ENCODE measurements at regions not wholly inside any gene's neighbourhood (a gene's known extent, or its start where the extent isn't known, plus 50 kb on each side); places are given as distances from the start of the nearest gene placed in this dataset.

DNA sequence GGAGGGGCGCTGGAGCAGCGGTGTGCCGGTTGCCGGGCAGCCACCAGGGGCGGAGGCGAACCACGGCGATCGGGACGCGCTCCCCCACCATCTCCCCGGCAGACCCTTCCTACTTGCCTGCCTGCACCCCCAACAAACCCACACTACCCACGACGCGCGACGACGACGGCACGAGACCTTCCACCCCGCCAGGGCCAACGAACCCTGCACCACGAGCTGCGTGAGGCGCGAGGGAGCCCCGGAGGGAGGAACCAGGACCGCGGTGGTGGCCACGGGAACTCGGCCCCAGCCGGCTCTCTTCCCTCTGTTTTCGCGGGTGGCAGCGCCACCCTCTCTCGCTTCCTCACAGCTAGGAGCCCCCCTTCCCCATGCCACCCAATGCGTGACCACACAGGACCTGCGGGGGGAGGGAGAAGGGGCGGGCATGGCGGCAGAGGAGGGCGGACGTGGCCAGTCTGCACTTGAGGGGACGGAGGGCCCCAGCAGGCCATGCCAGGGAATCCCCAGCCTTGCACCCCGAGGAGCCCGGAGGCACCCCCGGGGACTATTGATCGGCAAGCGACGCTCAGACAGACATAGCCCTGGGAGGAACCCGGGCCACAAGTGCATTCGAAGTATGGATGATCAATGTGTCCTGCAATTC, 1516.4 kb upstream of the DEFB115 start:
- H3K9me3 ChIP-seq (replicated peaks; ENCODE audit: control insufficient read depth, insufficient read depth, low read length): no peaks in the 10 kb centered on the region
- FAIRE-seq: no peak
- dilution Hi-C loops (cut with MboI; ENCODE audit: extremely low pct_ligation_motif_present, low sequenced_read_pairs): no loop called here

DNA sequence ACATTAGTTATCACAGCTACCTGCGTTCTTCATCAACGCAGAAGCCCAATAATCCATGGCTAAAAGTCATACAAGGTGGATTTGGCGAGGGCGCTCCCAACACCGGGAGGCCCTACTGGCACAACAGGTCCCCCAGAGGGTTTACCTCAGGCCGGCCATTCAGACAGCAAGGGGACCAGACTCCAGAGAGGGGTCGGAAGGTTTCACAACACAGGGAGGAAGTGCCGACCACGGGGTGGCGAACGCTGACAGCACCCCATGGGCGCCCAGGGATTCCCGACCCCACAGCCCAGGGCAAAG, 1515.9 kb upstream of the DEFB115 start:
- ChIA-PET POLR2A (no interaction called here), CTCF (no interaction called here)
- no peaks in the 10 kb centered on the region for H3K9me3 ChIP-seq (replicated peaks; ENCODE audit: control insufficient read depth, insufficient read depth, low read length)
- H3K79me2 ChIP-seq (ENCODE audit: control insufficient read depth, insufficient read depth, low read length): no peaks in the 10 kb centered on the region
- H3K4me2 ChIP-seq (ENCODE audit: insufficient read depth, low read length): no peak overlapping the region
- H2AFZ ChIP-seq (ENCODE audit: low read depth, low read length): no peak overlapping the region
- intact Hi-C loops (cut with micrococcal nuclease): no loop called here
- no peak overlapping the region for H3K4me3 ChIP-seq (replicated peaks in 1 of 3; ENCODE audit: insufficient read depth in 1 of 3, low read depth in 1 of 3, low read length in 3 of 3)
- no peaks in the 10 kb centered on the region for H3K27me3 ChIP-seq (ENCODE audit: control insufficient read depth in 2 of 2, insufficient read depth in 2 of 2, low read length in 2 of 2)
- H3K9ac ChIP-seq (replicated peaks; ENCODE audit: extremely low read depth, insufficient read depth, low read length): no peak overlapping the region
- no peaks in the 10 kb centered on the region for H4K20me1 ChIP-seq (replicated peaks; ENCODE audit: control insufficient read depth, extremely low read depth, insufficient read depth, low read length)
- no peak for DNase-seq (ENCODE audit: low read depth, low spot score)
- no peaks in the 10 kb centered on the region for H3K36me3 ChIP-seq (ENCODE audit: control insufficient read depth in 2 of 2, extremely low read depth in 1 of 2, insufficient read depth in 2 of 2, low read length in 2 of 2)
- no peak for FAIRE-seq
- TF ChIP-seq EZH2 (IDR thresholded peaks at IDR 0.05; ENCODE audit: borderline replicate concordance, low read depth, low read length, severe bottlenecking) (no peak), FOS (IDR thresholded peaks at IDR 0.05; ENCODE audit: borderline replicate concordance, insufficient read depth, low read length) (no peak), POLR2A (IDR thresholded peaks at IDR 0.05; ENCODE audit: low read depth, low read length) (no peak), POLR2AphosphoS5 (IDR thresholded peaks at IDR 0.05; ENCODE audit: insufficient read depth, low read depth, low read length) (no peak)
- TF ChIP-seq, protein P1, sequence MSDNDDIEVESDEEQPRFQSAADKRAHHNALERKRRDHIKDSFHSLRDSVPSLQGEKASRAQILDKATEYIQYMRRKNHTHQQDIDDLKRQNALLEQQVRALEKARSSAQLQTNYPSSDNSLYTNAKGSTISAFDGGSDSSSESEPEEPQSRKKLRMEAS (IDR thresholded peaks at IDR 0.05; ENCODE audit: insufficient read depth, insufficient read length): no peak
- TF ChIP-seq, protein P2, sequence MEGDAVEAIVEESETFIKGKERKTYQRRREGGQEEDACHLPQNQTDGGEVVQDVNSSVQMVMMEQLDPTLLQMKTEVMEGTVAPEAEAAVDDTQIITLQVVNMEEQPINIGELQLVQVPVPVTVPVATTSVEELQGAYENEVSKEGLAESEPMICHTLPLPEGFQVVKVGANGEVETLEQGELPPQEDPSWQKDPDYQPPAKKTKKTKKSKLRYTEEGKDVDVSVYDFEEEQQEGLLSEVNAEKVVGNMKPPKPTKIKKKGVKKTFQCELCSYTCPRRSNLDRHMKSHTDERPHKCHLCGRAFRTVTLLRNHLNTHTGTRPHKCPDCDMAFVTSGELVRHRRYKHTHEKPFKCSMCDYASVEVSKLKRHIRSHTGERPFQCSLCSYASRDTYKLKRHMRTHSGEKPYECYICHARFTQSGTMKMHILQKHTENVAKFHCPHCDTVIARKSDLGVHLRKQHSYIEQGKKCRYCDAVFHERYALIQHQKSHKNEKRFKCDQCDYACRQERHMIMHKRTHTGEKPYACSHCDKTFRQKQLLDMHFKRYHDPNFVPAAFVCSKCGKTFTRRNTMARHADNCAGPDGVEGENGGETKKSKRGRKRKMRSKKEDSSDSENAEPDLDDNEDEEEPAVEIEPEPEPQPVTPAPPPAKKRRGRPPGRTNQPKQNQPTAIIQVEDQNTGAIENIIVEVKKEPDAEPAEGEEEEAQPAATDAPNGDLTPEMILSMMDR (IDR thresholded peaks at IDR 0.05; ENCODE audit: extremely low read depth in 1 of 2, insufficient read depth in 1 of 2, low read depth in 1 of 2, low read length in 2 of 2): no peak
- H3K9me1 ChIP-seq (replicated peaks; ENCODE audit: control insufficient read depth, extremely low read depth, insufficient read depth, low read length): no peaks in the 10 kb centered on the region
- H3K4me1 ChIP-seq (ENCODE audit: control insufficient read depth, extremely low read depth, insufficient read depth, low read length): no peaks in the 10 kb centered on the region
- dilution Hi-C loops (cut with MboI; ENCODE audit: extremely low pct_ligation_motif_present, low sequenced_read_pairs): no loop called here
- no TSS peak for BruUV-seq (replicated peaks)
- no peak overlapping the region for H3K27ac ChIP-seq (ENCODE audit: insufficient read depth, low read depth, low read length)

More for the DNA sequence above, 1516.4 kb upstream of the DEFB115 start:
- H3K36me3 ChIP-seq (ENCODE audit: control insufficient read depth in 2 of 2, extremely low read depth in 1 of 2, insufficient read depth in 2 of 2, low read length in 2 of 2): no peaks in the 10 kb centered on the region
- ChIA-PET POLR2A (no interaction called here), CTCF (no interaction called here)
- no TSS peak for BruUV-seq (replicated peaks)
- H3K4me1 ChIP-seq (ENCODE audit: control insufficient read depth, extremely low read depth, insufficient read depth, low read length): no peaks in the 10 kb centered on the region
- no peak overlapping the region for H3K9ac ChIP-seq (replicated peaks; ENCODE audit: extremely low read depth, insufficient read depth, low read length)
- no peaks in the 10 kb centered on the region for H4K20me1 ChIP-seq (replicated peaks; ENCODE audit: control insufficient read depth, extremely low read depth, insufficient read depth, low read length)
- no peaks in the 10 kb centered on the region for H3K79me2 ChIP-seq (ENCODE audit: control insufficient read depth, insufficient read depth, low read length)
- intact Hi-C loops (cut with micrococcal nuclease): no loop called here
- H3K9me1 ChIP-seq (replicated peaks; ENCODE audit: control insufficient read depth, extremely low read depth, insufficient read depth, low read length): no peaks in the 10 kb centered on the region
- H2AFZ ChIP-seq (ENCODE audit: low read depth, low read length): no peak overlapping the region
- no peak for DNase-seq (ENCODE audit: low read depth, low spot score)
- no peak overlapping the region for H3K4me2 ChIP-seq (ENCODE audit: insufficient read depth, low read length)
- no peak for TF ChIP-seq MYC (IDR thresholded peaks at IDR 0.05; ENCODE audit: low read depth, low read length)
- TF ChIP-seq, protein P2 (IDR thresholded peaks at IDR 0.05; ENCODE audit: extremely low read depth in 1 of 2, insufficient read depth in 1 of 2, low read depth in 1 of 2, low read length in 2 of 2): no peak
- no peak for TF ChIP-seq EZH2 (IDR thresholded peaks at IDR 0.05; ENCODE audit: borderline replicate concordance, low read depth, low read length, severe bottlenecking)
- TF ChIP-seq, protein P1 (IDR thresholded peaks at IDR 0.05; ENCODE audit: insufficient read depth, insufficient read length): no peak
- no peak overlapping the region for H3K4me3 ChIP-seq (replicated peaks in 1 of 3; ENCODE audit: insufficient read depth in 1 of 3, low read depth in 1 of 3, low read length in 3 of 3)
- no peaks in the 10 kb centered on the region for H3K27me3 ChIP-seq (ENCODE audit: control insufficient read depth in 2 of 2, insufficient read depth in 2 of 2, low read length in 2 of 2)
- no peak overlapping the region for H3K27ac ChIP-seq (ENCODE audit: insufficient read depth, low read depth, low read length)
